HUES48 (cell line): ENCODE measurements at regions not wholly inside any gene's neighbourhood (a gene's known extent, or its start where the extent isn't known, plus 50 kb on each side); places are given as distances from the start of the nearest gene placed in this dataset.

Experiments
- H3K27ac ChIP-seq: one replicate; pipeline ENCODE4 v1.7.0; 2013; ENCODE audit warnings: low read depth, low read length, inconsistent platforms
- H3K27me3 ChIP-seq: 2 replicates; pipeline ENCODE4 v1.6.1; 2013; ENCODE audit warnings: mild to moderate bottlenecking, low read length; ENCODE audit not compliant: control insufficient read depth, insufficient read depth
- H3K36me3 ChIP-seq: 2 replicates; pipeline ENCODE4 v1.6.1; 2013; ENCODE audit warnings: low read length; ENCODE audit not compliant: control insufficient read depth, insufficient read depth
- H3K4me1 ChIP-seq: 2 replicates; pipeline ENCODE4 v1.6.1; 2013; ENCODE audit warnings: mild to moderate bottlenecking, low read length; ENCODE audit not compliant: control insufficient read depth, insufficient read depth
- H3K4me3 ChIP-seq: 2 replicates; pipeline ENCODE4 v1.5.1; 2013; ENCODE audit warnings: mild to moderate bottlenecking, low read depth, low read length
- H3K9ac ChIP-seq: 2 replicates; pipeline ENCODE4 v1.6.1; 2013; ENCODE audit warnings: mild to moderate bottlenecking, low read depth, low read length, moderate library complexity
- H3K9me3 ChIP-seq: 2 replicates; pipeline ENCODE4 v1.6.1; 2013; ENCODE audit warnings: low read length; ENCODE audit not compliant: control insufficient read depth, insufficient read depth

DNA sequence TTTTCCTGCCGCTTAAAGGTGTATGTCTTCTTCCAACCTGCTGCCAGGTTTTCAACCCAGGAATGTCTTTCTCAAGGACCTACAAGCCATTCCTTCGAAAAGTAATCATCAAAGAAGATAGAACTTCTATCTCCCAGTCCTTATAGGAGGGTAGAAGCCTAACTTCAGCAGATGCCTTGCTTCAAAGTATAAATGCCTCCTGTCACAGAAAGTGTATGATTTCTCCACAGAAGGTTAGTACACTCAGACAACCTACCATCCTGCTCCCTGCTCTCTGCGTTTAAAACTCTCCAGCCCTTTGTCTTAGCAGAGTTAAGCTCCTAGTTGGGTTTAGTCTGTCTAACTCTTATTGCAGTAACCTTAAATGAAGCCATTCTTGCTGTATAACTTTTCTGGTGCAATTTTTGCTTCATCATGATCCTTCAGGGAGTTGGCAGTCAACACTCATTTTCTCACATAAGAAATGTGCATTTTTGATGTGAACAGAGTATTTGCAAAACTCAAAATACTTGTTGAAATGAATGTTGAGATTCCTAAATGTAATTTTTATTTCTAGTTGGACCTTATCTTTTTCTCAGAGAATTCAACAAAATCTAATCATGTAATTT lies 737.5 kb downstream of the LIG4 start:
- no peak overlapping the region for H3K9ac ChIP-seq

GRCh38 chr13:107475753-107476453 lies 739.4 kb downstream of the LIG4 start:
- H3K27ac ChIP-seq = no peak overlapping the region
- H3K4me3 ChIP-seq = no peak overlapping the region
- H3K9me3 ChIP-seq = no peaks in the 10 kb centered on the region
- H3K4me1 ChIP-seq = peaks cover 6% of the 10 kb centered on the region; the same call in 1 of the 2 replicates
- H3K27me3 ChIP-seq = no peaks in the 10 kb centered on the region
- no peaks in the 10 kb centered on the region for H3K36me3 ChIP-seq
- H3K9ac ChIP-seq = no peak overlapping the region

More for the DNA sequence above, 737.5 kb downstream of the LIG4 start:
- Histone ChIP-seq H3K9me3 (no peaks in the 10 kb centered on the region), H3K4me3 (no peak overlapping the region), H3K4me1 (peaks cover 6% of the 10 kb centered on the region; the same call in 1 of the 2 replicates), H3K36me3 (no peaks in the 10 kb centered on the region), H3K27me3 (no peaks in the 10 kb centered on the region), H3K27ac (no peak overlapping the region)

GRCh38 chr13:107473253-107473652 lies 742.1 kb downstream of the LIG4 start:
- Histone ChIP-seq H3K36me3 (no peaks in the 10 kb centered on the region), H3K9me3 (no peaks in the 10 kb centered on the region), H3K27me3 (no peaks in the 10 kb centered on the region), H3K9ac (no peak overlapping the region), H3K27ac (no peak overlapping the region), H3K4me3 (no peak overlapping the region), H3K4me1 (no peaks in the 10 kb centered on the region)

- no peaks in the 10 kb centered on the region for H3K36me3 ChIP-seq
- H3K9ac ChIP-seq = no peak overlapping the region
- peaks cover 8% of the 10 kb centered on the region; the same call in 1 of the 2 replicates for H3K4me1 ChIP-seq
- no peaks in the 10 kb centered on the region for H3K27me3 ChIP-seq
- no peaks in the 10 kb centered on the region for H3K9me3 ChIP-seq
- no peak overlapping the region for H3K4me3 ChIP-seq
- H3K27ac ChIP-seq = no peak overlapping the region
Observed at GRCh38 chr13:107466326-107467099, 748.8 kb downstream of the LIG4 start.

DNA sequence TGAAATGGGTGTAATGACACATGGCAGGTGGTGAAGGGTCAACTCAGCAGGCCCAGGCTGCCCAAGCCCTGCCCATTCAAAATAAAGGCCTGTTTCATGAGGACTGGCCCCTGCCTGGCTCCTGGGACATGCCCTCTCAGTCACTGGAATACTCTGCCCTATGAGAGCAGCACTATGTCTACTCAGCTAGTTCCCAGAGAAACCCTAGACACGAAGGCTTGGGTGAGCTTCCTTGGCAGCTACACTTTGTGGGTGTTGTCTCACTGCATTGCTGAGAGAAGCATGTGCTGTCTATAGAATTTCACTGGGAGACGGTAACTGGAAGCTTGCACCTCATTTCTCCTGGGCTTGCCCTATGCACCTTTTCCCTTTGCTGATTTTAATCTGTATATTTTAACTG lies 752.8 kb downstream of the LIG4 start:
- Histone ChIP-seq H3K27ac (no peak overlapping the region), H3K36me3 (no peaks in the 10 kb centered on the region), H3K27me3 (no peaks in the 10 kb centered on the region), H3K9ac (no peak overlapping the region), H3K9me3 (no peaks in the 10 kb centered on the region), H3K4me1 (peaks cover 22% of the 10 kb centered on the region), H3K4me3 (no peak overlapping the region)

- Histone ChIP-seq H3K9me3 (no peaks in the 10 kb centered on the region), H3K9ac (no peak overlapping the region), H3K36me3 (no peaks in the 10 kb centered on the region), H3K4me1 (peaks cover 28% of the 10 kb centered on the region), H3K4me3 (no peak overlapping the region), H3K27ac (no peak overlapping the region), H3K27me3 (no peaks in the 10 kb centered on the region)
Observed at GRCh38 chr13:107461751-107462150, 753.6 kb downstream of the LIG4 start.

DNA sequence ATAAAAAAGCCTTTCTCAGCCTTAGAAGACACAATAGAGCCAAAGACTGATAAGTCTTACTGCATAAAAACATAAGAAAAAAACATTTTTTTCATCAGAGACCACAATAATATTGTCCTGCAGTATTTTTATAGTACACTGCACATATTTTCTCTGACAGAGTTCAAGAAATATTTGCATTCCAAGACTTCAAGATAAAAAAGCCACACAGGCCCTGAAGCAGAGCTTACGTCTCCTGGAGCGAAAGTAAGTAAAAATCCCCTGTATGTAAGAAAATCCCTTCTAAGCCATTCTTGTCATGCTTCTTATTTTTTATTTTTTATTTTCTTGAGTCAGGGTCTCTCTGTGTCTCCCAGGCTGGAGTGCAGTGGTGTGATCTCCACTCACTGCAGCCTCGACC lies 755.9 kb downstream of the LIG4 start:
- Histone ChIP-seq H3K27me3 (no peaks in the 10 kb centered on the region), H3K27ac (no peak overlapping the region), H3K9me3 (no peaks in the 10 kb centered on the region), H3K36me3 (no peaks in the 10 kb centered on the region), H3K4me1 (peaks cover 28% of the 10 kb centered on the region), H3K4me3 (no peak overlapping the region), H3K9ac (no peak overlapping the region)

DNA sequence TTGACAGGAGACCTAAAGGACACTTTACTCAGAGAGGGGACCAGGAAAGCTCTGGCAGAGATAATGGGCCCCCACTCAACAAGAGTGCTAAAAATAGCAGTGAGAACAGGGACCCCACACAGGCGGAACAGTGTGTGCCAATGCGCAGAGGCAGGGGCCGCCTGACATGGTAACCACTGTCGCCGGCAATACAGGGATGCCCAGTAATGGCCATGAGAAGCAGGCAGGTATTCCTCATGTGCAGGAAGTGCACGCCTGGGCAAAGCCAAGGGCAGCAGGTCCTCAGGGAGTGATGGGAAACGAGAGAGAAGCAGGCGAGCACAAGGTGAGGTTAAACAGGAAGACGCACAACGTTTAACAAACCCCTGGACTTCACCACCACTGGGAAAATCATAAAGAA lies 757.1 kb downstream of the LIG4 start:
- H3K9ac ChIP-seq = no peak overlapping the region
- no peaks in the 10 kb centered on the region for H3K36me3 ChIP-seq
- peaks cover 28% of the 10 kb centered on the region for H3K4me1 ChIP-seq
- no peak overlapping the region for H3K4me3 ChIP-seq
- H3K27me3 ChIP-seq = no peaks in the 10 kb centered on the region
- H3K27ac ChIP-seq = no peak overlapping the region
- H3K9me3 ChIP-seq = peaks cover 8% of the 10 kb centered on the region

- H3K9me3 ChIP-seq = peaks cover 13% of the 10 kb centered on the region
- no peak overlapping the region for H3K9ac ChIP-seq
- H3K27ac ChIP-seq = no peak overlapping the region
- H3K36me3 ChIP-seq = no peaks in the 10 kb centered on the region
- peaks cover 28% of the 10 kb centered on the region for H3K4me1 ChIP-seq
- H3K27me3 ChIP-seq = no peaks in the 10 kb centered on the region
- no peak overlapping the region for H3K4me3 ChIP-seq
Observed at GRCh38 chr13:107457686-107458085, 757.6 kb downstream of the LIG4 start.

GRCh38 chr13:107456431-107456830 lies 758.9 kb downstream of the LIG4 start:
- Histone ChIP-seq H3K27ac (no peak overlapping the region), H3K4me3 (no peak overlapping the region), H3K9me3 (peaks cover 13% of the 10 kb centered on the region), H3K27me3 (no peaks in the 10 kb centered on the region), H3K9ac (no peak overlapping the region), H3K36me3 (no peaks in the 10 kb centered on the region), H3K4me1 (peaks cover 18% of the 10 kb centered on the region)

- Histone ChIP-seq H3K27me3 (no peaks in the 10 kb centered on the region), H3K27ac (no peak overlapping the region), H3K4me3 (no peak overlapping the region), H3K36me3 (no peaks in the 10 kb centered on the region), H3K9ac (no peak overlapping the region), H3K9me3 (peaks cover 13% of the 10 kb centered on the region), H3K4me1 (peaks cover 9% of the 10 kb centered on the region)
Observed at GRCh38 chr13:107452833-107453232, 762.5 kb downstream of the LIG4 start.
